Activated T-helper 1 cell treated with anti-CD3 and anti-CD28 coated beads, Interleukin-12 subunit alpha, Interleukin-12 subunit beta, Interleukin-2, Interleukin-4 antibody, amounts not matched to agents 30 ng/mL and 10 ng/mL and 1 ng/mL, durations not matched to agents 14 hours and 24 hours and 36 hours (primary cell): ENCODE measurements at regions not wholly inside any gene's neighbourhood (a gene's known extent, or its start where the extent isn't known, plus 50 kb on each side); places are given as distances from the start of the nearest gene placed in this dataset.
"Not testable (repeated sequence)": the region's sequence is repeated elsewhere in the genome, so short reads cannot be mapped to it uniquely, and the experiment has no call there.

Experiments
- DNase-seq: peaks from one replicate; pipeline ENCODE4 v3.0.0; 2021; ENCODE audit warnings: low spot score
- H3K27ac Mint-ChIP-seq: one replicate; pipeline ENCODE4 v1.8.0; 2021; ENCODE audit warnings: mild to moderate bottlenecking, mixed read lengths
- H3K27me3 Mint-ChIP-seq: one replicate; pipeline ENCODE4 v1.8.0; 2022; ENCODE audit warnings: mild to moderate bottlenecking, moderate library complexity, mixed read lengths; ENCODE audit not compliant: insufficient read depth
- H3K36me3 Mint-ChIP-seq: one replicate; pipeline ENCODE4 v1.8.0; 2021; ENCODE audit warnings: low read depth, mixed read lengths
- H3K4me1 Mint-ChIP-seq: one replicate; pipeline ENCODE4 v1.8.0; 2021; ENCODE audit warnings: low read depth, mixed read lengths
- H3K4me3 Mint-ChIP-seq: one replicate; pipeline ENCODE4 v1.8.0; 2021; ENCODE audit warnings: mild to moderate bottlenecking, moderate library complexity, mixed read lengths
- H3K9me3 Mint-ChIP-seq: one replicate; pipeline ENCODE4 v1.8.0; 2021; ENCODE audit warnings: mixed read lengths
- intact Hi-C: fragments of 100-400 bp; cut with micrococcal nuclease; formaldehyde crosslinking; loops from one replicate; pipeline ENCODE4 v1.15.1; 2024

DNA sequence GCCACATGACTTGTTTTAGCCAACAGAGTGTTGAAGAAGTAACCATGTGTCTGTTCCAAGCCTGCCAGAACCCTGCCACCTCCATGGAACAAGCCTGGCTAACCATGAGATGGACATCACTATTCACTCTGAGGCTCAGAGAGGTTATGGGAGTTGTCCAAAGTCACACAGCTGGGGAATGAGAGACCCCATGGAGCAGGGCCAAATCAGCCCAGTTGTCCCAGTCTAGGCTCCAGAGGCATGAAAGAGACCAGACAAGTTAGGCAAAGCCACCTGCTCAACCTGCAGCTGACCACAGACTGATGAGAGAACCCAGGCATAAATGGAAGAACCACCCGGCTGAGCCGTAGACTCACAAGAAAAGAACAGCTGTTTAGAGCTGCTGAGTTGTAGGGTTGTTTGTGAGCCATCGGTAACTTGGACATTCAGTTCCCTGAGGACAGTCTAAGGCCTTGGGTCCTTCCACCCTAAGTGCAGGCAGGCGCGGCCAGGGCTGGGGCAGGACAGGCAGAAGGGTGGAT is 74.7 kb upstream of the PHF21B start:
- Mint-ChIP-seq H3K27me3 (peaks cover 13% of the 10 kb centered on the region), H3K36me3 (no peaks in the 10 kb centered on the region), H3K4me1 (peaks cover 6% of the 10 kb centered on the region), H3K4me3 (no peak overlapping the region), H3K9me3 (peaks cover 5% of the 10 kb centered on the region), H3K27ac (no peak overlapping the region)
- DNase-seq: no peak
- intact Hi-C loops: loop anchor here (5.0 kb wide), 2 partner anchors 107 to 262 kb away; no protein-coding TSS in a partner anchor

DNA sequence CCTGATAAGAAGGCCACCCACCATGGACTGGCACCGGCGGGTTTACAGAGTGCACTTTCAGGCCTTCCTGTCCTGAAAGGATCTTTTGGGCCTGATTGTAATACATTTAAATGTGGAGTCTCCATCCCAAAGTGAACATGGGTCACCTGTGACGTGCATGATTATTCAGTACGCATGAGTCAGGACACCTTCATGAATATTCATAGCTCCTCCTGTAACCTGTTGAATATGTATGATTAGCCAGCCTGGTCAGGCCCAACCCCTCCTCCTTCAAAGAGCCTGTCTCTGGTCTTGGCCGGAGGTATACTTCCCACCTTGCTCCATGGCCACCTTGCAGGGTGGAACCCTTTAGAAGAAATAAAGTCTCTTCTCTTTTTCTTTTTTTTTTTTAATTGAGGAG is 75.9 kb upstream of the NUP50 start:
- DNase-seq: no peak
- no peak overlapping the region for H3K4me3 Mint-ChIP-seq
- H3K36me3 Mint-ChIP-seq: no peaks in the 10 kb centered on the region
- H3K27ac Mint-ChIP-seq: no peak overlapping the region
- H3K4me1 Mint-ChIP-seq: peaks cover 6% of the 10 kb centered on the region
- intact Hi-C loops: no loop called here
- no peaks in the 10 kb centered on the region for H3K9me3 Mint-ChIP-seq
- H3K27me3 Mint-ChIP-seq: peaks cover 12% of the 10 kb centered on the region

DNA sequence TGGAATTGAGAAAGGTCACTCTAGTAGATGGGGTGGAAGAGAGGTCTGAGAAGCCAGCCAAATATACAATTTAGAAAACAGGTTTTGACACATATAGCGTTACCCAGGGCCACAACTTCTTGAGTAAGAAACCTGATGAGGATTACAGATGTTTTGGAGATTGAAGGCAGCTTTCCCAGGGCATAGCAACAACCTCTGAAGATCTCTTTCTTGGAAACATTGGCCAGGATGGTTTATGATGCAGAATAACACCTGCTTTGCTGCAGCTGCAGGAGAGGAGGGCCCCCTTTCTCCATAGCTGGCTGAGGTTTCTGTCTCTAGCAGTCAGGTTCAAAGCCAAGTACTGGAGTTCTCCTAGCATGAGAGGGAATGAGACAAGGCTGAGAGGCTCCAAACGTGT is 75.1 kb upstream of the NUP50 start:
- Mint-ChIP-seq H3K27ac (no peak overlapping the region), H3K4me1 (peaks cover 6% of the 10 kb centered on the region), H3K27me3 (peaks cover 8% of the 10 kb centered on the region), H3K9me3 (no peaks in the 10 kb centered on the region), H3K4me3 (no peak overlapping the region), H3K36me3 (no peaks in the 10 kb centered on the region)
- DNase-seq: no peak
- intact Hi-C loops: no loop called here

GRCh38 chr22:45090497-45090910 is 73.2 kb upstream of the NUP50 start:
- no peaks in the 10 kb centered on the region for H3K4me1 Mint-ChIP-seq
- DNase-seq: no peak
- no peak overlapping the region for H3K4me3 Mint-ChIP-seq
- no peaks in the 10 kb centered on the region for H3K36me3 Mint-ChIP-seq
- H3K9me3 Mint-ChIP-seq: no peaks in the 10 kb centered on the region
- intact Hi-C loops: loop anchor here (10.0 kb wide), 1 partner anchor 76 kb away; the partner anchor contains the start of gene PHF21B
- no peak overlapping the region for H3K27ac Mint-ChIP-seq
- H3K27me3 Mint-ChIP-seq: peaks cover 9% of the 10 kb centered on the region

GRCh38 chr22:45091254-45091854 is 72.4 kb upstream of the NUP50 start:
- no peak for DNase-seq
- Mint-ChIP-seq H3K4me3 (no peak overlapping the region), H3K27ac (no peak overlapping the region), H3K27me3 (peaks cover 10% of the 10 kb centered on the region), H3K36me3 (no peaks in the 10 kb centered on the region), H3K4me1 (no peaks in the 10 kb centered on the region), H3K9me3 (no peaks in the 10 kb centered on the region)
- intact Hi-C loops: loop anchor here (10.0 kb wide), 1 partner anchor 77 kb away; the partner anchor contains the start of gene PHF21B

GRCh38 chr22:45091875-45092274 is 71.8 kb upstream of the NUP50 start:
- H3K36me3 Mint-ChIP-seq, H3K4me1 Mint-ChIP-seq, DNase-seq, H3K27ac Mint-ChIP-seq, H3K4me3 Mint-ChIP-seq, H3K9me3 Mint-ChIP-seq: not testable (repeated sequence)
- intact Hi-C loops: loop anchor here (10.0 kb wide), 1 partner anchor 77 kb away; the partner anchor contains the start of gene PHF21B
- peaks cover 10% of the 10 kb centered on the region for H3K27me3 Mint-ChIP-seq

DNA sequence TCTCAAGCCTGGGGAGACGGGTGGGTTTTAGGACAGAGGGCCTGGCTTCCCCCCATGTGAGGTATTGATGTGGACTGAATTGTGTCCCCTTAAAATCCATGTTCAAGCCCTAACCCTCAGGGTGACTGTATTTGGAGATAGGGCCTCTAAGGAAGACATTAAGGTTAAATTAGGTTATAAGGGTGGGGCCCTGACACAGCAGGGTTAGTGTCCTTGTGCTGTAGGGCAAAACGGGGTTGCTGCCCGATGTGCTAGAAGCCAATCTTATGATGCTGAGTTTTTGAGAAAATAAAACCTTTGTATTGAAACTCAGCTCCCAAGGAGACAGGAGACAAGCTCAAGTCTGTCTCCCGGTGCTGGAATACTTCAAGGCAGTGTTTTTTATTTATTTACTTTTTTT is 71.1 kb upstream of the NUP50 start:
- intact Hi-C loops: loop anchor here (10.0 kb wide), 1 partner anchor 78 kb away; the partner anchor contains the start of gene PHF21B
- Mint-ChIP-seq H3K4me3 (no peak overlapping the region), H3K27ac (no peak overlapping the region), H3K9me3 (no peaks in the 10 kb centered on the region), H3K36me3 (no peaks in the 10 kb centered on the region), H3K27me3 (peaks cover 12% of the 10 kb centered on the region), H3K4me1 (no peaks in the 10 kb centered on the region)
- DNase-seq: no peak

GRCh38 chr22:45093609-45094008 is 70.1 kb upstream of the NUP50 start:
- Mint-ChIP-seq H3K9me3 (no peaks in the 10 kb centered on the region), H3K36me3 (no peaks in the 10 kb centered on the region)
- intact Hi-C loops: loop anchor here (10.0 kb wide), 1 partner anchor 79 kb away; the partner anchor contains the start of gene PHF21B

DNA sequence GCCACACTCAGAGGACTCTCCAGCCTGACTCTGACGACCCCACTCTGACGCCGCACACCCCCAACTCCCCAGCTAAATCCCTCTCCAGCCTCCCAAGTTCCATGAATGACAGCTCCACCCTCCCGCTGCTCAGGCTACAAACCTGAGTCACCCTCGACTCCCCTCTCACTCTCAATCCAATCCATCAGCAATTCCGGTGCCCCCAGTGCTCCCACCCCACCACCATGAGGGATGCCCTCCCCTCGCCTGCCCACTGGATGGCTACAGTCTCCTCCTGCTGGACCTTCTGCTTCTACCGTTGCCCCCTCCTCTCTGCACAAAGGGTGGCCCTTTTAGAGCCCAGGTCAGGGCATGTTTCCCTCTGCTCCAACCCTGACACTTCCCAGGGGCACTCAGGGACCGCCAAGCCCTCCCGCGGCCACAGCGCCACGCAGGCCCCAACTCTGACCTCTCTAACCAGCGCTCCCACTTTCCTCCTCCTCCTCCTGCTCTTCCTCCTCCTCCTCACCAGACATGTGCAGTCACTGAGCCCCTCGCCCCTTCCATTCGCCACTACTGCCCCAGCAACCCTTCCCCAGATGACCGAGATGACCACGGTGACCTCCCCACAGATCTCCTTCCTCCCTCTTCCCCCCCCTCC is 69.5 kb upstream of the NUP50 start:
- H3K27me3 Mint-ChIP-seq: peaks cover 8% of the 10 kb centered on the region
- no peaks in the 10 kb centered on the region for H3K36me3 Mint-ChIP-seq
- H3K4me3 Mint-ChIP-seq: no peak overlapping the region
- intact Hi-C loops: loop anchor here (10.0 kb wide), 1 partner anchor 79 kb away; the partner anchor contains the start of gene PHF21B
- no peaks in the 10 kb centered on the region for H3K9me3 Mint-ChIP-seq
- no peak for DNase-seq
- no peak overlapping the region for H3K27ac Mint-ChIP-seq
- H3K4me1 Mint-ChIP-seq: no peaks in the 10 kb centered on the region

More at GRCh38 chr22:45093609-45094008, 70.1 kb upstream of the NUP50 start:
- no peak for DNase-seq
- Mint-ChIP-seq H3K4me1 (no peaks in the 10 kb centered on the region), H3K27me3 (peaks cover 9% of the 10 kb centered on the region), H3K27ac (no peak overlapping the region), H3K4me3 (no peak overlapping the region)

GRCh38 chr22:45094825-45095224 is 68.9 kb upstream of the NUP50 start:
- no peak overlapping the region for H3K27ac Mint-ChIP-seq
- no peak for DNase-seq
- no peaks in the 10 kb centered on the region for H3K4me1 Mint-ChIP-seq
- H3K27me3 Mint-ChIP-seq: peaks cover 9% of the 10 kb centered on the region
- no peak overlapping the region for H3K4me3 Mint-ChIP-seq
- H3K9me3 Mint-ChIP-seq: no peaks in the 10 kb centered on the region
- intact Hi-C loops: loop anchor here (10.0 kb wide), 1 partner anchor 80 kb away; the partner anchor contains the start of gene PHF21B
- no peaks in the 10 kb centered on the region for H3K36me3 Mint-ChIP-seq

DNA sequence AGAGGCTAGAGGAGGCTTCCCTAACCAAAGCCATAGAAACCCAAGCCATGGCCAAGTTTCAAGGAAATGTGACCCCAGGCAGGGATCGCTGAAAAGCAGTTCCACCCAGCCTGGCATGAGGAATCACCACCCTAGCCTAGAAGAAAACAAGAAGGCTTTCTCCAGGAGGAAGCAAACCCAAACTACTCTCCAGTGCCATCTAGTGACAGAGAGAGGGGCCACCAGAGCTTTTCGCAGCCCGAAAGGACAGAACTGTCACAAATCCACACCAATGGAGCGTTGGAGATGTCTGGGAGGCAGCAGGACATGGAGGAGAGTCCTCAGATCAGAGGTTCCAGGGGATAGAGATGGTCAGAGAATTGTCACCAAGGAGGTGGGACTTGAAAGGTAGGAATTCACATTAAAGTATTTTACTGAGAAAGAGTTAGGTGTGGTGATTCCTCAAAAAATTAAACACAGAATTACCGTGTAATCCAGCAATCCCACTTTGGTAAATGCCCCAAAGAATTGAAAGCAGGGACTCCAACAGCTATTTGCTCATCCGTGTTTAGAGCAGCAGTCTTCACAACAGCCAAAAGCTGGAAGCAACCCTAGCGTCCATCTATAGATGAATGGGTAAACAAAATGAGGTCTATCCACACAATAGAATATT is 67.3 kb upstream of the NUP50 start:
- no peak overlapping the region for H3K4me3 Mint-ChIP-seq
- intact Hi-C loops: loop anchor here (1.0 to 10.0 kb wide), 4 partner anchors 82 to 400 kb away; partner anchors contain the start of gene PHF21B
- no peaks in the 10 kb centered on the region for H3K4me1 Mint-ChIP-seq
- peak; percentile 24 for DNase-seq
- H3K9me3 Mint-ChIP-seq: no peaks in the 10 kb centered on the region
- peaks cover 9% of the 10 kb centered on the region for H3K27me3 Mint-ChIP-seq
- H3K27ac Mint-ChIP-seq: no peak overlapping the region
- no peaks in the 10 kb centered on the region for H3K36me3 Mint-ChIP-seq

- H3K27ac Mint-ChIP-seq: no peak overlapping the region
- no peaks in the 10 kb centered on the region for H3K4me1 Mint-ChIP-seq
- DNase-seq: no peak
- no peaks in the 10 kb centered on the region for H3K9me3 Mint-ChIP-seq
- no peaks in the 10 kb centered on the region for H3K36me3 Mint-ChIP-seq
- no peak overlapping the region for H3K4me3 Mint-ChIP-seq
- intact Hi-C loops: loop anchor here (2.0 to 10.0 kb wide), 2 partner anchors 82 to 400 kb away; partner anchors contain the start of gene PHF21B
- peaks cover 9% of the 10 kb centered on the region for H3K27me3 Mint-ChIP-seq
Observed at GRCh38 chr22:45097061-45097460, 66.7 kb upstream of the NUP50 start.
